SK-N-SH (cell line): ENCODE measurements at regions not wholly inside any gene's neighbourhood (a gene's known extent, or its start where the extent isn't known, plus 50 kb on each side); places are given as distances from the start of the nearest gene placed in this dataset.

Experiments used
- CHD2 ChIP-seq: fragments of 150-350 bp; IDR thresholded peaks from 2 replicates; pipeline ENCODE4 v1.6.1; 2018; ENCODE audit warnings: low read length; ENCODE audit not compliant: partially characterized antibody
- EP300 ChIP-seq, 2 experiments: IDR thresholded peaks; 2 replicates each; pipeline versions ENCODE4 v1.4.0 to v1.6.1; 2012; ENCODE audit warnings: borderline replicate concordance in 1 of 2, low read depth in 1 of 2, low read length in 1 of 2
- FOXM1 ChIP-seq: IDR thresholded peaks from 2 replicates; pipeline ENCODE4 v1.4.0; 2012; ENCODE audit warnings: low read depth, mild to moderate bottlenecking
- MAX ChIP-seq: IDR thresholded peaks from 2 replicates; pipeline ENCODE4 v1.4.0; 2012; ENCODE audit warnings: low read depth
- POLR2AphosphoS5 ChIP-seq: IDR thresholded peaks from 2 replicates; pipeline ENCODE4 v1.6.1; 2012; ENCODE audit warnings: low read depth, low read length
- RCOR1 ChIP-seq: fragments of 150-350 bp; IDR thresholded peaks from 2 replicates; pipeline ENCODE4 v1.6.1; 2017; ENCODE audit warnings: antibody characterized with exemption, low read length
- RFX5 ChIP-seq: IDR thresholded peaks from 2 replicates; pipeline ENCODE4 v1.6.1; 2012; ENCODE audit warnings: mild to moderate bottlenecking, improper control_type of control experiment, low read length
- RXRA ChIP-seq: IDR thresholded peaks from 2 replicates; pipeline ENCODE4 v1.4.0; 2012; ENCODE audit warnings: low read depth, mild to moderate bottlenecking, borderline replicate concordance
- TCF12 ChIP-seq: IDR thresholded peaks from 2 replicates; pipeline ENCODE4 v1.4.0; 2012
- TEAD4 ChIP-seq: IDR thresholded peaks from 2 replicates; pipeline ENCODE4 v1.4.0; 2012; ENCODE audit warnings: mild to moderate bottlenecking, borderline replicate concordance; ENCODE audit not compliant: insufficient read depth
- TF ChIP-seq, protein P1 (sequence below): fragments of 200-600 bp; sonication (generic); IDR thresholded peaks from 2 replicates; pipeline ENCODE4 v1.6.1; 2017; ENCODE audit warnings: antibody characterized with exemption, mild to moderate bottlenecking, moderate library complexity
- TF ChIP-seq, protein P2 (sequence below): IDR thresholded peaks from 2 replicates; pipeline ENCODE4 v1.6.1; 2012; ENCODE audit warnings: mild to moderate bottlenecking, low read depth, low read length, moderate library complexity

- no peak for TF ChIP-seq MAX
- TF ChIP-seq, protein P1, sequence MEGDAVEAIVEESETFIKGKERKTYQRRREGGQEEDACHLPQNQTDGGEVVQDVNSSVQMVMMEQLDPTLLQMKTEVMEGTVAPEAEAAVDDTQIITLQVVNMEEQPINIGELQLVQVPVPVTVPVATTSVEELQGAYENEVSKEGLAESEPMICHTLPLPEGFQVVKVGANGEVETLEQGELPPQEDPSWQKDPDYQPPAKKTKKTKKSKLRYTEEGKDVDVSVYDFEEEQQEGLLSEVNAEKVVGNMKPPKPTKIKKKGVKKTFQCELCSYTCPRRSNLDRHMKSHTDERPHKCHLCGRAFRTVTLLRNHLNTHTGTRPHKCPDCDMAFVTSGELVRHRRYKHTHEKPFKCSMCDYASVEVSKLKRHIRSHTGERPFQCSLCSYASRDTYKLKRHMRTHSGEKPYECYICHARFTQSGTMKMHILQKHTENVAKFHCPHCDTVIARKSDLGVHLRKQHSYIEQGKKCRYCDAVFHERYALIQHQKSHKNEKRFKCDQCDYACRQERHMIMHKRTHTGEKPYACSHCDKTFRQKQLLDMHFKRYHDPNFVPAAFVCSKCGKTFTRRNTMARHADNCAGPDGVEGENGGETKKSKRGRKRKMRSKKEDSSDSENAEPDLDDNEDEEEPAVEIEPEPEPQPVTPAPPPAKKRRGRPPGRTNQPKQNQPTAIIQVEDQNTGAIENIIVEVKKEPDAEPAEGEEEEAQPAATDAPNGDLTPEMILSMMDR, result no peak
- TF ChIP-seq RXRA, result no peak
- TF ChIP-seq, protein P2, sequence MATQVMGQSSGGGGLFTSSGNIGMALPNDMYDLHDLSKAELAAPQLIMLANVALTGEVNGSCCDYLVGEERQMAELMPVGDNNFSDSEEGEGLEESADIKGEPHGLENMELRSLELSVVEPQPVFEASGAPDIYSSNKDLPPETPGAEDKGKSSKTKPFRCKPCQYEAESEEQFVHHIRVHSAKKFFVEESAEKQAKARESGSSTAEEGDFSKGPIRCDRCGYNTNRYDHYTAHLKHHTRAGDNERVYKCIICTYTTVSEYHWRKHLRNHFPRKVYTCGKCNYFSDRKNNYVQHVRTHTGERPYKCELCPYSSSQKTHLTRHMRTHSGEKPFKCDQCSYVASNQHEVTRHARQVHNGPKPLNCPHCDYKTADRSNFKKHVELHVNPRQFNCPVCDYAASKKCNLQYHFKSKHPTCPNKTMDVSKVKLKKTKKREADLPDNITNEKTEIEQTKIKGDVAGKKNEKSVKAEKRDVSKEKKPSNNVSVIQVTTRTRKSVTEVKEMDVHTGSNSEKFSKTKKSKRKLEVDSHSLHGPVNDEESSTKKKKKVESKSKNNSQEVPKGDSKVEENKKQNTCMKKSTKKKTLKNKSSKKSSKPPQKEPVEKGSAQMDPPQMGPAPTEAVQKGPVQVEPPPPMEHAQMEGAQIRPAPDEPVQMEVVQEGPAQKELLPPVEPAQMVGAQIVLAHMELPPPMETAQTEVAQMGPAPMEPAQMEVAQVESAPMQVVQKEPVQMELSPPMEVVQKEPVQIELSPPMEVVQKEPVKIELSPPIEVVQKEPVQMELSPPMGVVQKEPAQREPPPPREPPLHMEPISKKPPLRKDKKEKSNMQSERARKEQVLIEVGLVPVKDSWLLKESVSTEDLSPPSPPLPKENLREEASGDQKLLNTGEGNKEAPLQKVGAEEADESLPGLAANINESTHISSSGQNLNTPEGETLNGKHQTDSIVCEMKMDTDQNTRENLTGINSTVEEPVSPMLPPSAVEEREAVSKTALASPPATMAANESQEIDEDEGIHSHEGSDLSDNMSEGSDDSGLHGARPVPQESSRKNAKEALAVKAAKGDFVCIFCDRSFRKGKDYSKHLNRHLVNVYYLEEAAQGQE, result no peak
- TF ChIP-seq FOXM1, result no peak
- TF ChIP-seq RCOR1, result no peak
- no peak for TF ChIP-seq RFX5
- TF ChIP-seq TCF12, result no peak
- TF ChIP-seq POLR2AphosphoS5, result no peak
- no peak for TF ChIP-seq CHD2
- TF ChIP-seq TEAD4, result no peak
- no peak for TF ChIP-seq EP300 (IDR thresholded peaks at IDR 0.05; ENCODE audit: borderline replicate concordance in 1 of 2, low read depth in 1 of 2, low read length in 1 of 2)
These were observed 130.7 kb upstream of the NREP start for GRCh38 chr5:111887706-111888105.
